CD4-positive, alpha-beta T cell (primary cell): ENCODE measurements at regions not wholly inside any gene's neighbourhood (a gene's known extent, or its start where the extent isn't known, plus 50 kb on each side); places are given as distances from the start of the nearest gene placed in this dataset.
A peak's percentile ranks its signal among the peaks of the same experiment; 100 is the strongest.

Experiments
- ATAC-seq: fragments of 200-7000 bp; cut with Tn5 transposase; one replicate; pipeline ENCODE4 v1.10.0; 2022; ENCODE audit warnings: mild to moderate bottlenecking; ENCODE audit not compliant: poor library complexity
- CTCF ChIA-PET: fragments of 350-600 bp; sonication (Branson Sonifier 250); formaldehyde crosslinking; loops from one replicate; lab custom pipeline; 2021; ENCODE audit warnings: antibody characterized with exemption, inconsistent platforms; lab: Charles Lee
- POLR2A ChIA-PET: fragments of 350-600 bp; sonication (Branson Sonifier 250); formaldehyde crosslinking; loops from one replicate; lab custom pipeline; 2021; ENCODE audit warnings: antibody characterized with exemption, inconsistent platforms; lab: Charles Lee
- DNase-seq, 14 experiments: peaks; one replicate each; pipeline ENCODE4 v3.0.0-alpha.2; 2013 to 2020; ENCODE audit warnings: mixed read lengths in 2 of 14
- H3K27ac ChIP-seq, 2 donors: one replicate each; pipeline versions ENCODE4 v1.5.1 to v1.7.0; 2013; ENCODE audit warnings: low read length in 2 of 2, low read depth in 1 of 2, mild to moderate bottlenecking in 1 of 2
- H3K27me3 ChIP-seq, 2 experiments: 1 replicate in 1 of 2; 2 replicates in 1 of 2; pipeline versions ENCODE4 v1.6.1 to v1.7.0; 2013; ENCODE audit warnings: low read length in 2 of 2, control low read depth in 1 of 2, mild to moderate bottlenecking in 1 of 2, moderate library complexity in 1 of 2; ENCODE audit not compliant: insufficient read depth in 2 of 2, control insufficient read depth in 1 of 2
- H3K36me3 ChIP-seq: one replicate; pipeline ENCODE4 v1.6.1; 2013; ENCODE audit warnings: low read length, control low read depth; ENCODE audit not compliant: insufficient read depth
- H3K4me1 ChIP-seq: one replicate; pipeline ENCODE4 v1.6.1; 2013; ENCODE audit warnings: low read length, control low read depth; ENCODE audit not compliant: insufficient read depth
- H3K4me3 ChIP-seq: one replicate; pipeline ENCODE4 v1.5.1; 2013; ENCODE audit warnings: mild to moderate bottlenecking, low read length, moderate library complexity
- H3K9me3 ChIP-seq, 2 experiments: 1 replicate in 1 of 2; 2 replicates in 1 of 2; pipeline versions ENCODE4 v1.6.1 to v1.7.0; 2013; ENCODE audit warnings: low read length in 2 of 2, mild to moderate bottlenecking in 2 of 2, control low read depth in 1 of 2, moderate library complexity in 1 of 2; ENCODE audit not compliant: control insufficient read depth in 1 of 2, insufficient read depth in 1 of 2
- H3K27ac Mint-ChIP-seq: one replicate; pipeline ENCODE4 v1.8.0; 2020; ENCODE audit warnings: mixed read lengths
- H3K27me3 Mint-ChIP-seq: one replicate; pipeline ENCODE4 v1.8.0; 2021; ENCODE audit warnings: mixed read lengths
- H3K36me3 Mint-ChIP-seq: one replicate; pipeline ENCODE4 v1.8.0; 2021; ENCODE audit warnings: low read depth, mixed read lengths
- H3K4me1 Mint-ChIP-seq: one replicate; pipeline ENCODE4 v1.8.0; 2021; ENCODE audit warnings: low read depth, mixed read lengths
- H3K4me3 Mint-ChIP-seq: one replicate; pipeline ENCODE4 v1.8.0; 2020; ENCODE audit warnings: mild to moderate bottlenecking, mixed read lengths
- H3K9me3 Mint-ChIP-seq: one replicate; pipeline ENCODE4 v1.8.0; 2020; ENCODE audit warnings: mixed read lengths
- intact Hi-C, 2 experiments: fragments of 100-400 bp; cut with DNase I in 1 of 2; cut with micrococcal nuclease in 1 of 2; formaldehyde crosslinking; loops; one replicate each; pipeline versions ENCODE4 v1.15.1 to v1.9.0; 2023 to 2025; cut with DNase I, micrococcal nuclease
- TF ChIP-seq, protein P1 (sequence below): fragments of 200-600 bp; IDR thresholded peaks from one replicate; pipeline ENCODE4 v1.8.0; 2022; ENCODE audit warnings: antibody characterized with exemption, mild to moderate bottlenecking

- DNase-seq (no peak), ATAC-seq (no peak)
- Histone ChIP-seq H3K27ac (no peak overlapping the region), H3K9me3 (no peaks in the 10 kb centered on the region), H3K36me3 (no peaks in the 10 kb centered on the region), H3K4me3 (no peak overlapping the region), H3K27me3 (peaks cover 0 to 11% of the 10 kb centered on the region in 2 experiments), H3K4me1 (peaks cover 15% of the 10 kb centered on the region)
- H3K4me3 Mint-ChIP-seq: no peak overlapping the region
- H3K36me3 Mint-ChIP-seq: no peaks in the 10 kb centered on the region
- TF ChIP-seq, protein P1, sequence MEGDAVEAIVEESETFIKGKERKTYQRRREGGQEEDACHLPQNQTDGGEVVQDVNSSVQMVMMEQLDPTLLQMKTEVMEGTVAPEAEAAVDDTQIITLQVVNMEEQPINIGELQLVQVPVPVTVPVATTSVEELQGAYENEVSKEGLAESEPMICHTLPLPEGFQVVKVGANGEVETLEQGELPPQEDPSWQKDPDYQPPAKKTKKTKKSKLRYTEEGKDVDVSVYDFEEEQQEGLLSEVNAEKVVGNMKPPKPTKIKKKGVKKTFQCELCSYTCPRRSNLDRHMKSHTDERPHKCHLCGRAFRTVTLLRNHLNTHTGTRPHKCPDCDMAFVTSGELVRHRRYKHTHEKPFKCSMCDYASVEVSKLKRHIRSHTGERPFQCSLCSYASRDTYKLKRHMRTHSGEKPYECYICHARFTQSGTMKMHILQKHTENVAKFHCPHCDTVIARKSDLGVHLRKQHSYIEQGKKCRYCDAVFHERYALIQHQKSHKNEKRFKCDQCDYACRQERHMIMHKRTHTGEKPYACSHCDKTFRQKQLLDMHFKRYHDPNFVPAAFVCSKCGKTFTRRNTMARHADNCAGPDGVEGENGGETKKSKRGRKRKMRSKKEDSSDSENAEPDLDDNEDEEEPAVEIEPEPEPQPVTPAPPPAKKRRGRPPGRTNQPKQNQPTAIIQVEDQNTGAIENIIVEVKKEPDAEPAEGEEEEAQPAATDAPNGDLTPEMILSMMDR: no peak
- ChIA-PET POLR2A (interaction anchor here (1.5 kb wide), 1 partner anchor 389 kb away, joined by 7 read pairs; no protein-coding TSS in a partner anchor), CTCF (no interaction called here)
- H3K4me1 Mint-ChIP-seq: peaks cover 10% of the 10 kb centered on the region
- H3K27me3 Mint-ChIP-seq: peaks cover 41% of the 10 kb centered on the region
- intact Hi-C loops: loop anchor here (2.0 to 10.0 kb wide), 6 partner anchors 119 to 690 kb away; no protein-coding TSS in a partner anchor
- H3K9me3 Mint-ChIP-seq: no peaks in the 10 kb centered on the region
- H3K27ac Mint-ChIP-seq: no peak overlapping the region
These were observed 234.7 kb downstream of the SYK start for GRCh38 chr9:91036356-91036755.

GRCh38 chr9:91036826-91037510 is 235.3 kb downstream of the SYK start:
- peaks cover 15% of the 10 kb centered on the region for H3K4me1 ChIP-seq
- peak; percentile 90 for ATAC-seq
- ChIA-PET CTCF (no interaction called here), POLR2A (interaction anchor here (1.5 kb wide), 1 partner anchor 389 kb away, joined by 7 read pairs; no protein-coding TSS in a partner anchor)
- no peaks in the 10 kb centered on the region for H3K9me3 Mint-ChIP-seq
- peaks cover 39% of the 10 kb centered on the region for H3K27me3 Mint-ChIP-seq
- no peak overlapping the region for H3K4me3 ChIP-seq
- no peak overlapping the region for H3K27ac ChIP-seq
- no peak overlapping the region for H3K27ac Mint-ChIP-seq
- TF ChIP-seq, protein P1: peak; percentile 54
- H3K27me3 ChIP-seq: peaks cover 0 to 8% of the 10 kb centered on the region in 2 experiments
- H3K36me3 ChIP-seq: no peaks in the 10 kb centered on the region
- peak; percentile 20 to 75 (median 44) for DNase-seq
- intact Hi-C loops: loop anchor here (1.0 to 10.0 kb wide), 8 partner anchors 120 to 690 kb away; no protein-coding TSS in a partner anchor
- H3K4me1 Mint-ChIP-seq: peaks cover 10% of the 10 kb centered on the region
- no peaks in the 10 kb centered on the region for H3K36me3 Mint-ChIP-seq
- no peak overlapping the region for H3K4me3 Mint-ChIP-seq
- no peaks in the 10 kb centered on the region for H3K9me3 ChIP-seq

GRCh38 chr9:91037511-91038482 is 236.2 kb downstream of the SYK start:
- H3K27me3 Mint-ChIP-seq: peaks cover 42% of the 10 kb centered on the region
- no peaks in the 10 kb centered on the region for H3K36me3 Mint-ChIP-seq
- H3K4me1 ChIP-seq: peaks cover 15% of the 10 kb centered on the region
- H3K36me3 ChIP-seq: no peaks in the 10 kb centered on the region
- TF ChIP-seq, protein P1: no peak
- intact Hi-C loops: loop anchor here (1.0 to 10.0 kb wide), 8 partner anchors 120 to 689 kb away; no protein-coding TSS in a partner anchor
- no peaks in the 10 kb centered on the region for H3K9me3 Mint-ChIP-seq
- peaks cover 10% of the 10 kb centered on the region for H3K4me1 Mint-ChIP-seq
- no peak for ATAC-seq
- peaks cover 0 to 12% of the 10 kb centered on the region in 2 experiments for H3K27me3 ChIP-seq
- no peaks in the 10 kb centered on the region for H3K9me3 ChIP-seq
- no peak overlapping the region for H3K4me3 Mint-ChIP-seq
- CTCF ChIA-PET: no interaction called here
- no peak overlapping the region for H3K4me3 ChIP-seq
- no peak overlapping the region for H3K27ac Mint-ChIP-seq
- DNase-seq: peak in 1 of 14 experiments; percentile 36
- H3K27ac ChIP-seq: no peak overlapping the region
- POLR2A ChIA-PET: interaction anchor here (1.5 kb wide), 1 partner anchor 388 kb away, joined by 7 read pairs; no protein-coding TSS in a partner anchor
